ENCODE measurements at regions not wholly inside any gene's neighbourhood (a gene's known extent, or its start where the extent isn't known, plus 50 kb on each side); places are given as distances from the start of the nearest gene placed in this dataset.

GRCh38 chr17:14717859-14718258 is 417.0 kb downstream of the HS3ST3B1 start:
- H3K4me3 ChIP-seq (ENCODE audit: low read depth, low read length) = no peak overlapping the region
- no peak for DNase-seq (ENCODE audit: low read depth)
- TF ChIP-seq CTCF (IDR thresholded peaks at IDR 0.05; ENCODE audit: control insufficient read depth, extremely low read depth, insufficient read depth) = no peak

DNA sequence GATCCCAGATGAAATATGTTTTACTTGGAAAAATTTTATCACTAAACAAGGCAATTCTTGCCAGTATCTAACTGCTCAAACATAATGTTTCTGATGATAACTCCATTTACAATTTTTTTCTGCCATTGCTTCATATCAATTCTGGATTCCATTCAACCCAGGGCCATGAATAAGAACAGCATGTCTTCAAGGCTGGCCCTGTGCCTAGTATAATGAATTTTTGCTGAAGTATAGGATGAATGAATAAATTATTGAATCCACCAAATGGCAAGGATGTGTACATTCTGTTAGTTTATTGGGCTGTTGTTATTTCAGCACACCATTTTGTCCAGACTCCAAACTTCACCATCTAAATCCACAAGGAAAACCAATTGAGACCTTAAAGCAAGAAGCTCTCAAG is 414.7 kb downstream of the HS3ST3B1 start:
- no peak for TF ChIP-seq CTCF (IDR thresholded peaks at IDR 0.05; ENCODE audit: control insufficient read depth, extremely low read depth, insufficient read depth)
- H3K4me3 ChIP-seq (ENCODE audit: low read depth, low read length) = no peak overlapping the region
- no peak for DNase-seq (ENCODE audit: low read depth)

- no peak for DNase-seq (ENCODE audit: low read depth)
- TF ChIP-seq CTCF (IDR thresholded peaks at IDR 0.05; ENCODE audit: control insufficient read depth, extremely low read depth, insufficient read depth) = no peak
Observed at GRCh38 chr17:14712611-14713021, 411.7 kb downstream of the HS3ST3B1 start.

DNA sequence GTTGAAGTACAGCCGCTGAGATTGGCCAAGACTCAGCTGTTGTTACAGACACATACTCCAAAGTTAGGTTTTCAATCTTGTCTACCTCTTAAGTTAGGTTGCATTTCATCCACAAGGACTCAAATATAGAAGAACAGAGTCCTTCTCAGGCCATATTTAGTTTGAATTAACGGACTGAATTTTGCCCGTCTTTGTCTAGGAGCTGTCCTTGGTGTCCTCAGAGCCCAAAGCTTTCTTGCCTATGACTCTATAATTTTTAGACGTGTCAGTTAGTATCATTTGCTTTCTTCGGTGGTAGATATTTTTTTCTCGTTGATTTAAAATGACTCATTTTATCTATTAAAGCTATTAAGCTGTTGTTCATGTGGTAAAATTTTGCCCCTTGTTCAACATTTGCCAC is 403.2 kb downstream of the HS3ST3B1 start:
- no peak for DNase-seq (ENCODE audit: low read depth)
- H3K4me3 ChIP-seq (ENCODE audit: low read depth, low read length) = no peak overlapping the region
- no peak for TF ChIP-seq CTCF (IDR thresholded peaks at IDR 0.05; ENCODE audit: control insufficient read depth, extremely low read depth, insufficient read depth)

More at GRCh38 chr17:14712611-14713021, 411.7 kb downstream of the HS3ST3B1 start:
- H3K4me3 ChIP-seq (ENCODE audit: low read depth, low read length) = no peak overlapping the region

DNA sequence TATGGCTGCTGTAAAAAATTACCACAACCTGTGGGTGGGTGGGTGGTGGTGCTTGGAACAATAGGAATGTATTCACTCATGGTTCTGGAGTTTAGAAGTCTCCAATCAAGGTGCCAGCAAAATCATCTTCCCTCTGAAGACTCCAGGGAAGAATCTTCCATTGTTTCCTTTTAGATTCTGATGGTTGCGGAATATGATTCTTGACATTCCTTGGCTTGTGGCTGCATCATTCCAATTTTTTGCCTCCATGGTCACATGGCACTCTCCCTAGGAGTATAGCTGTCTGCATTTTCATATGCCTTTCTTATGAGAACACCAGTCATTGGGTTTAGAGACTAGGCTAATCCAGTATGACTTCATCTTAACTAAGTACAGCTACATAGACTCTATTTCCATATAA is 401.0 kb downstream of the HS3ST3B1 start:
- DNase-seq (ENCODE audit: low read depth) = no peak
- H3K4me3 ChIP-seq (ENCODE audit: low read depth, low read length) = no peak overlapping the region
- TF ChIP-seq CTCF (IDR thresholded peaks at IDR 0.05; ENCODE audit: control insufficient read depth, extremely low read depth, insufficient read depth) = no peak

DNA sequence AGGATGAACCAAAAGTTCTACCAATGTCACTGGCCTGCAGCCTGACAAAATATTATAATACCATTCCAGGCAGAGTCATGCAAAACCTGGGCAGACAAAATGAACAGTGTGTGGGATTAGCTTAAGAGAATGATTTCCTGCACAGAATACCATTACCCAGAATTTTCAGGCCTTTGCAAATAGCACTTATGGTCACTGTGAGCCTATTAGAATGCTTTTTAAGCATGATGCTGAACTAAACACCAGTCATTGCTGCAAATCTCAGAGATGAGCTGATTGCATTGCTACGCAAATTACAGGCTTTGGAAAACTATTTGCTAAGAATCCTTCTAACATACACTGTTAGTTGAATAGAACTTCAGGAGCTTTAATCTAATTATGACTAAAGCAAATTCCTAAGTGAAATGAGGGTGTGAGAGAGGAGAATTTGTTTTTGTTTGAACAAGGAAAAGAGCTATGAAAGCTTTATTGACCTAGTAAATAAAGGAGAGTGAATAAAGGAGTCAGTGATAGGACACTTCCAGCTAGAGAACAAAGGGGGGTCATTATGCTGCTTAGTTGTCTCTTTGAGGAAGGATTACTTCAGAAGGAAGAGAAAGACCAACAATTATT is 398.8 kb downstream of the HS3ST3B1 start:
- H3K4me3 ChIP-seq (ENCODE audit: low read depth, low read length) = no peak overlapping the region
- no peak for TF ChIP-seq CTCF (IDR thresholded peaks at IDR 0.05; ENCODE audit: control insufficient read depth, extremely low read depth, insufficient read depth)
- DNase-seq (ENCODE audit: low read depth) = no peak

- TF ChIP-seq CTCF (IDR thresholded peaks at IDR 0.05; ENCODE audit: control insufficient read depth, extremely low read depth, insufficient read depth) = no peak
- no peak overlapping the region for H3K4me3 ChIP-seq (ENCODE audit: low read depth, low read length)
Observed at GRCh38 chr17:14693382-14693781, 392.5 kb downstream of the HS3ST3B1 start.

More at GRCh38 chr17:14693382-14693781, 392.5 kb downstream of the HS3ST3B1 start:
- no peak for DNase-seq (ENCODE audit: low read depth)
